ENCODE measurements at regions not wholly inside any gene's neighbourhood (a gene's known extent, or its start where the extent isn't known, plus 50 kb on each side); places are given as distances from the start of the nearest gene placed in this dataset.

GRCh38 chr1:36638268-36638667 is 155.6 kb upstream of the CSF3R start:
- DNase-seq (ENCODE audit: low read depth, low spot score), result peak; percentile 6
- H3K4me3 ChIP-seq (ENCODE audit: low read depth, low read length), result no peak overlapping the region
- TF ChIP-seq CTCF (IDR thresholded peaks at IDR 0.05; ENCODE audit: low read depth, low read length), result no peak
- in situ Hi-C loops (cut with HindIII; ENCODE audit: low sequenced_read_pairs), result no loop called here

GRCh38 chr1:36636206-36636605 is 153.5 kb upstream of the CSF3R start:
- H3K4me3 ChIP-seq (ENCODE audit: low read depth, low read length), result no peak overlapping the region
- TF ChIP-seq CTCF (IDR thresholded peaks at IDR 0.05; ENCODE audit: low read depth, low read length), result no peak
- in situ Hi-C loops (cut with HindIII; ENCODE audit: low sequenced_read_pairs), result no loop called here
- DNase-seq (ENCODE audit: low read depth, low spot score), result no peak

GRCh38 chr1:36635284-36635683 is 152.6 kb upstream of the CSF3R start:
- DNase-seq (ENCODE audit: low read depth, low spot score), result no peak
- no peak for TF ChIP-seq CTCF (IDR thresholded peaks at IDR 0.05; ENCODE audit: low read depth, low read length)
- in situ Hi-C loops (cut with HindIII; ENCODE audit: low sequenced_read_pairs), result no loop called here
- H3K4me3 ChIP-seq (ENCODE audit: low read depth, low read length), result no peak overlapping the region

GRCh38 chr1:36628804-36629203 is 146.1 kb upstream of the CSF3R start:
- no peak for TF ChIP-seq CTCF (IDR thresholded peaks at IDR 0.05; ENCODE audit: low read depth, low read length)
- no peak for DNase-seq (ENCODE audit: low read depth, low spot score)
- in situ Hi-C loops (cut with HindIII; ENCODE audit: low sequenced_read_pairs), result no loop called here
- H3K4me3 ChIP-seq (ENCODE audit: low read depth, low read length), result no peak overlapping the region

GRCh38 chr1:36626435-36626834 is 143.7 kb upstream of the CSF3R start:
- TF ChIP-seq CTCF (IDR thresholded peaks at IDR 0.05; ENCODE audit: low read depth, low read length), result no peak
- DNase-seq (ENCODE audit: low read depth, low spot score), result no peak
- in situ Hi-C loops (cut with HindIII; ENCODE audit: low sequenced_read_pairs), result no loop called here
- H3K4me3 ChIP-seq (ENCODE audit: low read depth, low read length), result no peak overlapping the region

- in situ Hi-C loops (cut with HindIII; ENCODE audit: low sequenced_read_pairs), result no loop called here
- H3K4me3 ChIP-seq (ENCODE audit: low read depth, low read length), result no peak overlapping the region
- TF ChIP-seq CTCF (IDR thresholded peaks at IDR 0.05; ENCODE audit: low read depth, low read length), result no peak
Measured at GRCh38 chr1:36625935-36626310, 143.2 kb upstream of the CSF3R start.

More at GRCh38 chr1:36625935-36626310, 143.2 kb upstream of the CSF3R start:
- DNase-seq (ENCODE audit: low read depth, low spot score), result no peak
